ENCODE measurements at regions not wholly inside any gene's neighbourhood (a gene's known extent, or its start where the extent isn't known, plus 50 kb on each side); places are given as distances from the start of the nearest gene placed in this dataset.

DNA sequence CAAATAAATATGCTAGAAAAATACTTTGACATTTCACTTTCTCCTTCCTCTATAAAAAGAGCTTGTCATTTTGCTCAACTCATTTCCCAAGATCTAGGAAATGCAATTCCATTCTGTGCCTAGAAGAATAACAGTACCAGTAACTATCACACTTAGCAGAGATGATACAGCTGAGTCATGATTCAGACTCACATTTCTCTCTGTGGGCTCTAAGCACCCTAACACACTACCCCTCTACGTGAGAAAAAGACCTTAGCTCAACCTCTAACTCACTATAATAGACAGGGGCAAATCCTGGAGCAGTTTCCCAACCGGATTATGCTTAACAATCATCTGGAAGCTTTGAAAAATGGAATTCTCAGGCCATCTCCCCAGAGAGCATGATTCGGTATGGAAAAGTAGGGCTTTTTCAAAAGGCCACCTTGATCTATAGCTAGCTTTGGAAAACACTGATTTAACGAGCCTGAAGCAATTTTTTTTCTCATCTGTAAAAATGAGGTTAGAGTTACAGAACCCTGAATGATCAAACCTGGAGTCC, 1312.3 kb upstream of the PIK3C3 start:
- TF ChIP-seq NFYB (IDR thresholded peaks at IDR 0.05; ENCODE audit: insufficient read depth, low read depth, low read length) (no peak), NRF1 (conservative IDR thresholded peaks at IDR 0.05; ENCODE audit: low read depth, low read length) (no peak)
- TF ChIP-seq, protein P1, sequence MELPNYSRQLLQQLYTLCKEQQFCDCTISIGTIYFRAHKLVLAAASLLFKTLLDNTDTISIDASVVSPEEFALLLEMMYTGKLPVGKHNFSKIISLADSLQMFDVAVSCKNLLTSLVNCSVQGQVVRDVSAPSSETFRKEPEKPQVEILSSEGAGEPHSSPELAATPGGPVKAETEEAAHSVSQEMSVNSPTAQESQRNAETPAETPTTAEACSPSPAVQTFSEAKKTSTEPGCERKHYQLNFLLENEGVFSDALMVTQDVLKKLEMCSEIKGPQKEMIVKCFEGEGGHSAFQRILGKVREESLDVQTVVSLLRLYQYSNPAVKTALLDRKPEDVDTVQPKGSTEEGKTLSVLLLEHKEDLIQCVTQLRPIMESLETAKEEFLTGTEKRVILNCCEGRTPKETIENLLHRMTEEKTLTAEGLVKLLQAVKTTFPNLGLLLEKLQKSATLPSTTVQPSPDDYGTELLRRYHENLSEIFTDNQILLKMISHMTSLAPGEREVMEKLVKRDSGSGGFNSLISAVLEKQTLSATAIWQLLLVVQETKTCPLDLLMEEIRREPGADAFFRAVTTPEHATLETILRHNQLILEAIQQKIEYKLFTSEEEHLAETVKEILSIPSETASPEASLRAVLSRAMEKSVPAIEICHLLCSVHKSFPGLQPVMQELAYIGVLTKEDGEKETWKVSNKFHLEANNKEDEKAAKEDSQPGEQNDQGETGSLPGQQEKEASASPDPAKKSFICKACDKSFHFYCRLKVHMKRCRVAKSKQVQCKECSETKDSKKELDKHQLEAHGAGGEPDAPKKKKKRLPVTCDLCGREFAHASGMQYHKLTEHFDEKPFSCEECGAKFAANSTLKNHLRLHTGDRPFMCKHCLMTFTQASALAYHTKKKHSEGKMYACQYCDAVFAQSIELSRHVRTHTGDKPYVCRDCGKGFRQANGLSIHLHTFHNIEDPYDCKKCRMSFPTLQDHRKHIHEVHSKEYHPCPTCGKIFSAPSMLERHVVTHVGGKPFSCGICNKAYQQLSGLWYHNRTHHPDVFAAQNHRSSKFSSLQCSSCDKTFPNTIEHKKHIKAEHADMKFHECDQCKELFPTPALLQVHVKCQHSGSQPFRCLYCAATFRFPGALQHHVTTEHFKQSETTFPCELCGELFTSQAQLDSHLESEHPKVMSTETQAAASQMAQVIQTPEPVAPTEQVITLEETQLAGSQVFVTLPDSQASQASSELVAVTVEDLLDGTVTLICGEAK (IDR thresholded peaks at IDR 0.05; ENCODE audit: borderline replicate concordance) = no peak
- TF ChIP-seq, protein P2, sequence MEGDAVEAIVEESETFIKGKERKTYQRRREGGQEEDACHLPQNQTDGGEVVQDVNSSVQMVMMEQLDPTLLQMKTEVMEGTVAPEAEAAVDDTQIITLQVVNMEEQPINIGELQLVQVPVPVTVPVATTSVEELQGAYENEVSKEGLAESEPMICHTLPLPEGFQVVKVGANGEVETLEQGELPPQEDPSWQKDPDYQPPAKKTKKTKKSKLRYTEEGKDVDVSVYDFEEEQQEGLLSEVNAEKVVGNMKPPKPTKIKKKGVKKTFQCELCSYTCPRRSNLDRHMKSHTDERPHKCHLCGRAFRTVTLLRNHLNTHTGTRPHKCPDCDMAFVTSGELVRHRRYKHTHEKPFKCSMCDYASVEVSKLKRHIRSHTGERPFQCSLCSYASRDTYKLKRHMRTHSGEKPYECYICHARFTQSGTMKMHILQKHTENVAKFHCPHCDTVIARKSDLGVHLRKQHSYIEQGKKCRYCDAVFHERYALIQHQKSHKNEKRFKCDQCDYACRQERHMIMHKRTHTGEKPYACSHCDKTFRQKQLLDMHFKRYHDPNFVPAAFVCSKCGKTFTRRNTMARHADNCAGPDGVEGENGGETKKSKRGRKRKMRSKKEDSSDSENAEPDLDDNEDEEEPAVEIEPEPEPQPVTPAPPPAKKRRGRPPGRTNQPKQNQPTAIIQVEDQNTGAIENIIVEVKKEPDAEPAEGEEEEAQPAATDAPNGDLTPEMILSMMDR (IDR thresholded peaks at IDR 0.05 in 2 of 3, conservative IDR thresholded peaks at IDR 0.05 in 1 of 3; ENCODE audit: control insufficient read depth in 2 of 3, extremely low read depth in 1 of 3, insufficient read depth in 1 of 3, low read depth in 3 of 3, low read length in 3 of 3) = no peak

Data from GM12878 (cell line).